GM12878 (cell line): ENCODE measurements at regions not wholly inside any gene's neighbourhood (a gene's known extent, or its start where the extent isn't known, plus 50 kb on each side); places are given as distances from the start of the nearest gene placed in this dataset.

ENCODE experiments used
- EZH2 ChIP-seq: IDR thresholded peaks from 2 replicates; pipeline ENCODE4 v1.6.1; 2012; ENCODE audit warnings: low read depth, mild to moderate bottlenecking, control low read depth, inconsistent platforms, low read length, borderline replicate concordance; ENCODE audit not compliant: control insufficient read depth
- GABPA ChIP-seq: IDR thresholded peaks from 2 replicates; pipeline ENCODE4 v1.6.1; 2014; ENCODE audit warnings: antibody characterized with exemption, low read depth, mild to moderate bottlenecking, inconsistent platforms
- IKZF2 ChIP-seq, 2 experiments: fragments of 450-650 bp; IDR thresholded peaks; 2 replicates each; pipeline ENCODE4 v1.6.1; 2017; ENCODE audit warnings: mild to moderate bottlenecking in 2 of 2, moderate library complexity in 2 of 2
- NFXL1 ChIP-seq: fragments of 450-650 bp; IDR thresholded peaks from 2 replicates; pipeline ENCODE4 v1.6.1; 2017; ENCODE audit warnings: antibody characterized with exemption, mild to moderate bottlenecking, borderline replicate concordance
- POLR2AphosphoS2 ChIP-seq: IDR thresholded peaks from 2 replicates; pipeline ENCODE4 v1.6.1; 2011; ENCODE audit warnings: low read depth, mild to moderate bottlenecking, low read length, improper control_type of control experiment, moderate library complexity
- RFX5 ChIP-seq: IDR thresholded peaks from 2 replicates; pipeline ENCODE4 v1.6.1; 2011; ENCODE audit warnings: low read depth, low read length, improper control_type of control experiment
- STAT3 ChIP-seq: IDR thresholded peaks from 2 replicates; pipeline ENCODE4 v1.6.1; 2011; ENCODE audit warnings: low read depth, low read length, improper control_type of control experiment
- TF ChIP-seq, protein P1 (sequence below), 3 experiments: IDR thresholded peaks in 2 of 3; conservative IDR thresholded peaks in 1 of 3; 2 replicates each; pipeline ENCODE4 v1.5.1; 2011; ENCODE audit warnings: low read depth in 3 of 3, low read length in 3 of 3, mild to moderate bottlenecking in 3 of 3, control low read depth in 2 of 3, moderate library complexity in 2 of 3, inconsistent platforms in 1 of 3, mixed read lengths in 1 of 3; ENCODE audit not compliant: control insufficient read depth in 2 of 3, insufficient read depth in 1 of 3; ENCODE audit errors: extremely low read depth in 1 of 3
- TF ChIP-seq, protein P2 (sequence below): IDR thresholded peaks from 2 replicates; pipeline ENCODE4 v1.6.1; 2012; ENCODE audit warnings: low read length, inconsistent platforms
- TF ChIP-seq, protein P3 (sequence below): IDR thresholded peaks from 2 replicates; pipeline ENCODE4 v1.6.1; 2012; ENCODE audit warnings: low read depth, low read length, improper control_type of control experiment

DNA sequence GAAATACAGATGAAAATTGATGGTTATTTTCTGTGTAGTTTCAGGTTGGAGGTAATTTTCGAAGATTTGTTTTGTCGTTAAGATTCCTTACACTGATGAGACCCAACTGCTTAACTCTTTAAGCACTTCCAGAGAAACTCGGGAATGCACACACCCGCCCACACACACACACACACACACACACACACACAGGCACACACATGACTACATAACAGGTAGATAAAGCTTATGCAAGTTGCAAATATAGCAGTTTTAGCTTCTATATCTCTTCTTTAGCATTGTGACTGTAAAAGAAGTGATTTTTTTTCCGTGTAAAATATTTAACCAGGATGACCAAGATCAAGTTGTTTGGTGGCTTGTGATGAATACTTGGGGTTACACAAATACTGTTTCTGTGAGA, 294.9 kb upstream of the NR2F2 start:
- TF ChIP-seq POLR2AphosphoS2 = no peak
- TF ChIP-seq, protein P1, sequence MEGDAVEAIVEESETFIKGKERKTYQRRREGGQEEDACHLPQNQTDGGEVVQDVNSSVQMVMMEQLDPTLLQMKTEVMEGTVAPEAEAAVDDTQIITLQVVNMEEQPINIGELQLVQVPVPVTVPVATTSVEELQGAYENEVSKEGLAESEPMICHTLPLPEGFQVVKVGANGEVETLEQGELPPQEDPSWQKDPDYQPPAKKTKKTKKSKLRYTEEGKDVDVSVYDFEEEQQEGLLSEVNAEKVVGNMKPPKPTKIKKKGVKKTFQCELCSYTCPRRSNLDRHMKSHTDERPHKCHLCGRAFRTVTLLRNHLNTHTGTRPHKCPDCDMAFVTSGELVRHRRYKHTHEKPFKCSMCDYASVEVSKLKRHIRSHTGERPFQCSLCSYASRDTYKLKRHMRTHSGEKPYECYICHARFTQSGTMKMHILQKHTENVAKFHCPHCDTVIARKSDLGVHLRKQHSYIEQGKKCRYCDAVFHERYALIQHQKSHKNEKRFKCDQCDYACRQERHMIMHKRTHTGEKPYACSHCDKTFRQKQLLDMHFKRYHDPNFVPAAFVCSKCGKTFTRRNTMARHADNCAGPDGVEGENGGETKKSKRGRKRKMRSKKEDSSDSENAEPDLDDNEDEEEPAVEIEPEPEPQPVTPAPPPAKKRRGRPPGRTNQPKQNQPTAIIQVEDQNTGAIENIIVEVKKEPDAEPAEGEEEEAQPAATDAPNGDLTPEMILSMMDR (IDR thresholded peaks at IDR 0.05 in 2 of 3, conservative IDR thresholded peaks at IDR 0.05 in 1 of 3; ENCODE audit: control insufficient read depth in 2 of 3, extremely low read depth in 1 of 3, insufficient read depth in 1 of 3, low read depth in 3 of 3, low read length in 3 of 3) = no peak
- TF ChIP-seq, protein P2, sequence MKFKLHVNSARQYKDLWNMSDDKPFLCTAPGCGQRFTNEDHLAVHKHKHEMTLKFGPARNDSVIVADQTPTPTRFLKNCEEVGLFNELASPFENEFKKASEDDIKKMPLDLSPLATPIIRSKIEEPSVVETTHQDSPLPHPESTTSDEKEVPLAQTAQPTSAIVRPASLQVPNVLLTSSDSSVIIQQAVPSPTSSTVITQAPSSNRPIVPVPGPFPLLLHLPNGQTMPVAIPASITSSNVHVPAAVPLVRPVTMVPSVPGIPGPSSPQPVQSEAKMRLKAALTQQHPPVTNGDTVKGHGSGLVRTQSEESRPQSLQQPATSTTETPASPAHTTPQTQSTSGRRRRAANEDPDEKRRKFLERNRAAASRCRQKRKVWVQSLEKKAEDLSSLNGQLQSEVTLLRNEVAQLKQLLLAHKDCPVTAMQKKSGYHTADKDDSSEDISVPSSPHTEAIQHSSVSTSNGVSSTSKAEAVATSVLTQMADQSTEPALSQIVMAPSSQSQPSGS = no peak
- no peak for TF ChIP-seq IKZF2 (IDR thresholded peaks at IDR 0.05)
- no peak for TF ChIP-seq GABPA
- TF ChIP-seq RFX5 = no peak
- no peak for TF ChIP-seq STAT3
- TF ChIP-seq, protein P3, sequence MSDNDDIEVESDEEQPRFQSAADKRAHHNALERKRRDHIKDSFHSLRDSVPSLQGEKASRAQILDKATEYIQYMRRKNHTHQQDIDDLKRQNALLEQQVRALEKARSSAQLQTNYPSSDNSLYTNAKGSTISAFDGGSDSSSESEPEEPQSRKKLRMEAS = no peak
- TF ChIP-seq EZH2 = no peak
- no peak for TF ChIP-seq NFXL1
